NCI-H460 (cell line): ENCODE measurements at regions not wholly inside any gene's neighbourhood (a gene's known extent, or its start where the extent isn't known, plus 50 kb on each side); places are given as distances from the start of the nearest gene placed in this dataset.
"Not testable (repeated sequence)": the region's sequence is repeated elsewhere in the genome, so short reads cannot be mapped to it uniquely, and the experiment has no call there.

Experiments
- DNase-seq: peaks from one replicate; pipeline ENCODE4 v3.0.0-alpha.2; 2016; ENCODE audit warnings: low read depth; ENCODE audit errors: extremely low read depth

- no peak for DNase-seq
Measured at GRCh38 chr20:56723331-56723730, 94.2 kb downstream of the TFAP2C start.

- no peak for DNase-seq
Measured at GRCh38 chr20:56724241-56724757, 95.2 kb downstream of the TFAP2C start.

- DNase-seq: no peak
Measured at GRCh38 chr20:56730003-56730402, 100.9 kb downstream of the TFAP2C start.

GRCh38 chr20:56730996-56731395 lies 101.9 kb downstream of the TFAP2C start:
- no peak for DNase-seq

- DNase-seq: no peak
Measured at GRCh38 chr20:56731476-56731875, 102.4 kb downstream of the TFAP2C start.

GRCh38 chr20:56733967-56734366 lies 104.9 kb downstream of the TFAP2C start:
- DNase-seq: no peak

- DNase-seq: no peak
Measured at GRCh38 chr20:56735084-56735642, 106.1 kb downstream of the TFAP2C start.

- no peak for DNase-seq
Measured at GRCh38 chr20:56736285-56736857, 107.3 kb downstream of the TFAP2C start.

GRCh38 chr20:56744325-56744821 lies 115.3 kb downstream of the TFAP2C start:
- not testable (repeated sequence) for DNase-seq

GRCh38 chr20:56748476-56749377 lies 119.6 kb downstream of the TFAP2C start:
- no peak for DNase-seq

- no peak for DNase-seq
Measured at GRCh38 chr20:56750430-56750829, 121.3 kb downstream of the TFAP2C start.

- DNase-seq: peak; percentile 12
Measured at GRCh38 chr20:56752274-56752673, 123.2 kb downstream of the TFAP2C start.

- DNase-seq: no peak
Measured at GRCh38 chr20:56755201-56755600, 126.1 kb downstream of the TFAP2C start.

- DNase-seq: not testable (repeated sequence)
Measured at GRCh38 chr20:56756658-56757057, 127.6 kb downstream of the TFAP2C start.

GRCh38 chr20:56758706-56759105 lies 129.6 kb downstream of the TFAP2C start:
- DNase-seq: no peak

GRCh38 chr20:56759741-56760278 lies 130.7 kb downstream of the TFAP2C start:
- no peak for DNase-seq

- no peak for DNase-seq
Measured at GRCh38 chr20:56760610-56761009, 131.5 kb downstream of the TFAP2C start.

GRCh38 chr20:56761393-56761792 lies 132.3 kb downstream of the TFAP2C start:
- no peak for DNase-seq

GRCh38 chr20:56762401-56762800 lies 133.3 kb downstream of the TFAP2C start:
- no peak for DNase-seq

GRCh38 chr20:56762829-56763228 lies 133.7 kb downstream of the TFAP2C start:
- DNase-seq: no peak

GRCh38 chr20:56764671-56765070 lies 135.6 kb downstream of the TFAP2C start:
- DNase-seq: no peak
